T-helper 9 cell (primary cell): ENCODE measurements at regions not wholly inside any gene's neighbourhood (a gene's known extent, or its start where the extent isn't known, plus 50 kb on each side); places are given as distances from the start of the nearest gene placed in this dataset.
"Not testable (repeated sequence)": the region's sequence is repeated elsewhere in the genome, so short reads cannot be mapped to it uniquely, and the experiment has no call there.

Experiments
- DNase-seq: peaks from one replicate; pipeline ENCODE4 v3.0.0-alpha.2; 2020

GRCh38 chr11:70595452-70595851, 197.1 kb downstream of the CTTN start:
- DNase-seq, result no peak

GRCh38 chr11:70596091-70596490, 197.8 kb downstream of the CTTN start:
- DNase-seq, result no peak

DNA sequence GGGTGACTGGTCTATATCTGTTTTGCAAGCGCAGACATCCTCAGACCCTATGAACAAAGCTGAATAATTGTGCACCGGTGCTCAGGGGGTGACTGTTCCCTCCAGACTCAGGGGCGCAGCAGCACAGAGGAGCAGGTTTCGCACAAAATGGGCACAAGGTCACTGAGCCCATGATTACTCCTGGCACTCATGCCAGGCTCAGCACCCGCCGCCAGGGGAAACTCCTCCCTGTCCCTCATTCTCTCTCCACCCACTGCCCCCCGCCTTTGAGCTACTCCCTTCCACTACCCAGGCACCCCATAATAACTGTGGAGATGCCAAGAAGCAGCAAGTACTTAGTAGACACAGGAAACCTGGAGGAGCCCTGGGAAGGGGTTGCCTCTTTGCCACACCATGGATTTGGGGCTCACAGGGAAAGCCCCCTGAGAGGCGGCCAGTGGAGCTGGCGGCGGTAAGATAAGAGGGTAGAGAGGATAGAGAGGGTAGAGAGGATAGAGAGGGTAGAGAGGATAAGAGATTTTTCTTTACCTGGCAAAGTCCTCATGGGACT, 198.8 kb downstream of the CTTN start:
- DNase-seq, result no peak

DNA sequence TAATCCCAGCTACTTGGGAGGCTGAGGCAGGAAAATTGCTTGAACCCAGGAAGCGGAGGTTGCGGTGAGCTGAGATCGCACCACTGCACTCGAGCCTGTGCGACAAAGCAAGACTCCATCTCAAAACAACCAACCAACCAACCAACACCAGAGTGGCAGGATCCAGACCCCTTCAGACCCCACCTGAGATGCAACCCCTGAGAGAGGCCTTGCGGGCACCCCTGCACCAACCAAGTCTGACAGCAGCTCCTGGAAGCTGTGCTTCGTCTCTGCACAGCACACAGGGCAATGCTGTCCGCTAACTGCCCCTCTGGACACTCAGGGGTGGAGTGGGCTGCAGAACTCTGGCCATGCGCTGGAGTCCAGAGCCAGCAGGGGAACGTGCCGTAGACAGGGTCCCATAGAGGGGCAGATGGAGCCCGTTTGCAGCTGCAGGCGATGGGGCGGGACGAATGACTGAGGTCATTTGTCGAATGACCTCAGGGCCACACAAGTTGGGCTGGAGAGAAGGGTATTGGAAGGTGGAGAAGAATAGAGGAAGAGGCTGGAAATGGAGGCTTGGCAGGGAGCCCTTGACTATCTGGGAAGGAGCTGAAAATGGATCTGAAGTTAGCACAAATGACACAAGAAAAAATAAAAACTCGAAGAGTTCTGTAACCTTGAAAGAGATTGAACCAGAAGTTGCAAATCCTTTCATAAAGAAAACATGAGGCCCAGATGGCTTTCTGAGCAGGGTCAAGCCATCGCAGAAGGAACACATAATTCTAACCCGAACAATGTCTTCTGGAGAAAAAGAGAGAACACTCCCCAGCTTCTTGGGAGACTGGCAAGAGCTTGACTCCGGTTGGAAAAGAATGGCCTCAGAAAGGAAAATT, 199.7 kb downstream of the CTTN start:
- no peak for DNase-seq

DNA sequence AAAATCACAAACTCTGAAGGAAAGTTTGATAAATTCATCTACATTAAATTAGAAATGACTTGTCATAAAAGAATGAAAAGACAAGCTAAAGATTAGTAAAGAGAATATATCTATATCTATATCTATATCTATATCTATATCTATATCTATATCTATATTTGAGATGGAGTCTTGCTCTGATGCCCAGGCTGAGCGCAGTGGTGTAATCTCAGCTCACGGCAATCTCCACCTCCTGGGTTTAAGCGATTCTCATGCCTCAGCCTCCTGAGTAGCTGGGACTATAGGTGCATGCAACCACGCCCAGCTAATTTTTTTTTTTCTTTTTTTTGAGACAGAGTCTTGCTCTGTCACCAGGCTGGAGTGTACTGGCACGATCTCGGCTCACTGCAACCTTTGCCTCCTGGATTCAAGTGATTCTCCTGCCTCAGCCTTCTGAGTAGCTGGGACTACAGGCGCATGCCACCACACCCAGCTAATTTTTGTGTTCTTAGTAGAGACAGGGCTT, 202.6 kb downstream of the CTTN start:
- DNase-seq, result not testable (repeated sequence)

DNA sequence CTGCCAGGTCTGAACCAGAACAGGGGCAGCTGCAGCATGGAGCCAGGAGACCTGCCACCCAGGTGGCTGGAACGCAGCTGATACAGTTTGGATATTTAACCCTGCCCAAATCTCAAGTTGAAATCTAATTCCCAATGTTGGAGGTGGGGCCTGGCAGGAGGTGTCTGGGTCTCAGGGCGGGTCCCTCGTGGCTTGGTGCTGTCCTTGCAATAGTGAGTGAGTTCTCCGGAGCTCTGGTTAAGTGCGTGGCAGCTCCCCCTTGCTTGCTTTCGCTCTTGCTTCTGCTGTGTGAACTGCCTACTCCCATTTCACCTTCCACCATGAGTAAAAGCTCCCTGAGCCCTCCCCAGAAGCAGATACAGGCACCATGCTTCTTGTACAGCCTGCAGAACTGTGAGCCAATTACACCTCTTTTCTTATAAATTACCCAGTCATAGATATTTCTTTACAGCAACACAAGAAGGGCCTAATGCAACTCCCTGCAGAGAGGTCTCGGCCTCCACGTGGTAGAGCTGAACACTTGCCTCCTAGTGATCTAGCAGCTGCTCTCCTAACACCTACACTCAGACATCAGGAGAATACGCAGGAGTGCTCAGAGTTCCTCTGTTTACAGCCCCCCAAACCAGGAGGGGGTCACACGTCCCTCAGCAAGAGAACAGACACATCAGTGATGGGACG, 203.7 kb downstream of the CTTN start:
- no peak for DNase-seq

DNA sequence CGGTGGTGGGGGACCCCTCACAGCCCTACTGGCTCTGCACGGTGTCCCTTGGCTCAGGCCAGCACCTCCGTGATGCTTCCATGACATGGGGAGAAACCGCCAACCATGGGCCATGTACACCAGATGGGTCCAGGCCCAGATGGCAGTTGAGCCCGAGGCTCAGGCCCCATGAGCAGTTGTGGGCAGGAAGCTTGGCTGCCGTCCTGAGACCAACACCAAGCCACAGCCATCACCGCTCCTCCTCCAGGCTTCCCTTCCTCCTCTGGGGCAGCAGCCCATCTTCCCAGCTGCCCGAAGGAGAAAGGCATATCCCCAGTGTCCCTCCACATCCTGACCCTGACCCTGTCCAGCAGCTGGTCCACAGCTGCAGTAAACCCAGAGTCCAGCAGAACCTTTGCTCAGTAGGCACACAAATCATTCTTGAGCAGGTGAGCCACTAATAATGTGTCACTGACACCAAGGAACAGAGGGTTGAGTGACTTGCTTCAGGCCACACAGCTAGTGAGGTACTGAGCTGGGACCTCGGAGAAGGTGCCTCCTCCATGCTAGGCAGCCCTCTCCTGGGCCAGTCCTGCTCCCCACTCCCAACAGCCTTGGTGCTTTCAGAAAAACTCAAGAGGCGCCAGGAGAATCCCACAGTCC, 204.9 kb downstream of the CTTN start:
- no peak for DNase-seq

- no peak for DNase-seq
Observed at GRCh38 chr11:70603756-70604211, 205.5 kb downstream of the CTTN start.

DNA sequence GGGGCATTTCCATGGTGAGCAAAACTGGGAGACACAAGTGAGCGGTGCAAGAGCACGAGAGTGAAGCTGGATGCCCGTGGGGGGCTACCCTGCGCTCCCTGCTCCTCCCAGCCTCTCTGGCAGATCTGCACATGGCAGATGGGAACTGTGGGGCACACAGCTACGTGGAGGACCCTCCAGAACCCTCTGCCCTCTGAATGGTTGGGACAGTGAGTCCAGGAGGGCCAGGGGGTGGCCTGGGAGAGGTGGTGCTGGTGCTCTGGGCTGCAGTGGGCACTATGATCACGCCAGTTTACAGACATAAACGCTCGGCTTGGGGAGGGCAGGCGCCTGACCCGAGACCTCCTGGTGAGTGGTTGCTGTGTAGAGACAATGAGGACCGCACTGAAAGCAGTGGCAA, 205.9 kb downstream of the CTTN start:
- DNase-seq, result no peak

DNA sequence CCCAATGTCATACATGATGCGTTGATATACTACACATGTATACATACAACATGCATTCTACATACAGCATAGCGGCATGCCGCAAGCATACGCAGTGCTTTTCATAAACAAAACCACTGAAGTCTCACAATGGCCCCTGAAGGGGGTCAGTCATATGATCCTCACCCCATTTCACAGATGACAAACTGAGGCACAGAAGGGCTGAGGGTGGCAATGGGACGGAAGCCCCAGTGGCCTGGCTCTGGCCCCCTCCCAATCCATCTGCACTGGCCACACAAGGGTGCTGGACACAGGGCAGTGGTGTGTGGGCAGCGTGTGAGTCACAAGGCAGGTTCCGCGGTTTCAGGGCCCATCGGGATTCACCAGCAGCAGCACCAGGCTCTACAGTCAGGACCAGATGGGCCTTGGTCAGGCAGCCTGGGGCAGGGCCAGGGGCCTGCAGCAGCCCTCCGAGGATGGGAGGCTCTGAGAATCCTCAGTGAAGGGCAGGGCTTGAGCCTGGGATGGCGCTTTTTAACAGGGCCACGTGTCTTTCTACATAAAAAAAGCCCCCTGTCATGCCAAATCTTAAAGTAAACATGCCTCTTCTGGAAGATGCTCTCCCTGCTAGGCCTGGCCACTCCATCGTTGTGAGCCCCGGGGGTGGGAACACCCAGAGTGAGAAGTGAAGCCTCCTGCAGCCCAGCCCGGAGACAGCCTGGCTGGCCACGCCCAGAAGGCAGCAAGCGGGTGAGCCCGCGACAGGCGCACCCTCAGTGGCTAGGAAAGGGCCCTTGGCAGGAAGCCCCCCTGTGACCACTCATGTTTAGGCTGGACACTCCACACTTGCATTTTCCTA, 206.5 kb downstream of the CTTN start:
- DNase-seq, result no peak

- DNase-seq, result no peak
Observed at GRCh38 chr11:70605468-70605815, 207.1 kb downstream of the CTTN start.

DNA sequence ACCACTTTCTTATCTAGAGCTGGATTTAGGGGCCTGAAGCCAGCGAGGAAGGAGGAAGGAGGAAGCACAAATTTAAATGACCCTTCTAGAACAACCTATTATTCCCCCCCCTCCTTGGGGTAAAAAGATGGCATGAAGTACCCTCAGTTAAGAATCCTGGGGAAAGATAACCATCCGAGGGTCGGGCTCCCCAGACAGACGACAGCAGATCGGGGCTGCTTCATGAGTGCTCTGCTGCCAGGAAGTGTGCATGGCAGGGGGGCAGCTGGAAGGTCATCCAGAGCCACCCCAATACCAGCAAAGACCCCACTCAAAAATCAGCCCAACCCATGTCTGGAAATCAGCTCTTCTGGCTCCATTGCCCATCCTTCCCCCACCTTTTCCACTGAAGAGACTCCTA, 207.5 kb downstream of the CTTN start:
- no peak for DNase-seq

DNA sequence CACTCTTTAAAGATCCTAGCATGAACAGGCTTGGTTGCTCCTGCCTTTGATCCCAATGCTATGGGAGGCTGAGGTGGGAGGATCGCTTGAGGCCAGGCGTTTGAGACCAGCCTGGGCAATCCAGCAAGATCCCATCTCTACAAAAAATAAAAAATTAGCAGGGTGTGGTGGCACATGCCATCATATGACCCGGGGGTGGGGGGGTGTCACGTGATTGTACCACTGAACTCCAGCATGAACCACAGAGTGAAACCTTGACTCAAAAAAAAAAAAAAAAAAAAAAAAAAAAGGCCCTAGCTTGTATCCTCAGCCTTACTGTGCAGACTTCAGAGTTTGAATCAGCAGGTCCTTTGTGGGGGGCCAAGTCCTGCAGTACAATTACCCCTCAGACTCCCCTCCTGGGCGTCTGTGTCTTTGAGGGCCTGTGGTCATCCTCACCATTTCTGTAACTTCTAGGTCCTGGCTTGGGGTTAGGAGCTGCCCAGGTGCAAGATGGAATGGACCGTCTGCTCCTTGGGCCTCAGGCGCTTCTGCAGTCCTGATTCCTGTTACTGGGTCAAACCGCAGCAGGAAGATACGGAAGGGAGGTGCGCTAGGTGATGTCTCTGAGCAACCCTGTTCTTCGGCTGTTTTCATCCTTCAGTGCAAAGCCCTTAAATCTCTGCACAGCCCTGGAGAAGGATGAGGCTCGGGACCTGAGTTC, 208.1 kb downstream of the CTTN start:
- no peak for DNase-seq

- DNase-seq, result no peak
Observed at GRCh38 chr11:70606951-70607330, 208.6 kb downstream of the CTTN start.

DNA sequence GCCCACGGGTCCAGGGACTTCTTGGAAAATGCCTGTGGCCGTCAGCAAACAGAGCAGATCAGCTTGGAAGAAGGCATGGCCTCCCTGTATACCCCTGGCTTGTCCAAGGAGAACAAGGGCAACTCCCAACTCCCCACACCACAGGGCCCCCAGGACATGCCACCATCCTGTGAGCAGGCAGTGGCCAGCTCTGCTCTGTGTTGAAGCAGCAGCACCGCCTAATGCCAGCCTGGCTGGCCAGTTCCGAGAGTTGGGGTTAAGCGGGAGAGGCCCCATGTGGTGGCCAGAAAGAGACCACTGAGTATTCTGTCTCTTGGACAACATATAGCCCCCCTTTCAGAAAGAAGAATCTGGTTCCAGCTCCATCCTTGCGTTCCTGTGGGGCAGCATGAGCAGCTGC, 209.2 kb downstream of the CTTN start:
- no peak for DNase-seq

GRCh38 chr11:70608568-70609470, 210.5 kb downstream of the CTTN start:
- no peak for DNase-seq

DNA sequence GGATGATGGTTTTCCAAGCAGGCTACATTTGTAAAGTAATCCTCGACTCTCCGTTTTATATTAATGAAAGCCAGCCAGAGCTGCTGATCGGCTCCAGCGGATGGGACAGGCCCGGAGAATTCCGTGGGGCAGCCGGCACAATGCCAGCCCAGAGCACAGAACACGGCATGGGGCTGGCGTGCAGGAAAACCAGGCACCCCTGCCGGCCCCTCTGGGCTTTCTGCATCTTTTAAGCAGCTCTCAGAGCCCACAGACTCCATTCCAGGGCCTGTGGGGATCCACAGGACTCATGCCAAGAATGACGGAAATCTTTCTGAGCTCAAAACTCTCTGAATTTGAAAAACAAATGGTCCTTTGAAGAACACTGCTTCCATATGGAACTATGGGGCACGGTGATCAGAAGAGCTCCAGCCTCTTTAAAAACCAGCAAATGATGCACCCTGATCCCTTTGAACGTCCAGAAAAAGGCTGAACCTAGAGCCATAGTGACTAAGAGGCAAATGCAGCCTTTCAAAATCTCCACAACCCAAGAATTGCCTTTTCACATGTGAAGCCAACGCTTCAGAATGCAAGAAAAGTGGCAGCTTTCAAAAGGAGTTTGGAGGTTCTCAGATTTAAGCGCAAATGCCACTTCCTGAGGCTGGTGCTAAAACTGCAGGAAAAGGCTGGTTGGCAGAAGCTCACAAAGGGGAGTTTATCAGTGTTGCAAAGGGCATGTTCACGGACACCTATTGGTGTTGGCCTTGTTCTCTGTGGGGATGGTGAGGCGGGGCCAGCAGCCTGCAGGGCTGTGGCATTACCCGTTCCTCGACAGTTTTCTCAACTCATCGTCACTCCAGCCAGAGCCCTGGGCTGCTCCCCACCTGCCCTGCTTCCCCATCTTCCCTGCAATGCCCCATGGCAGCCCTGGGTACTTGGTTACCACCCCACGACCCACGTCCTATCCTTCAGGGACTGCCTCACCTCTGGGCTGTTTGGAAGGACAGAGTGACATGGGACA, 212.5 kb downstream of the CTTN start:
- no peak for DNase-seq

- no peak for DNase-seq
Observed at GRCh38 chr11:70611821-70612220, 213.5 kb downstream of the CTTN start.

DNA sequence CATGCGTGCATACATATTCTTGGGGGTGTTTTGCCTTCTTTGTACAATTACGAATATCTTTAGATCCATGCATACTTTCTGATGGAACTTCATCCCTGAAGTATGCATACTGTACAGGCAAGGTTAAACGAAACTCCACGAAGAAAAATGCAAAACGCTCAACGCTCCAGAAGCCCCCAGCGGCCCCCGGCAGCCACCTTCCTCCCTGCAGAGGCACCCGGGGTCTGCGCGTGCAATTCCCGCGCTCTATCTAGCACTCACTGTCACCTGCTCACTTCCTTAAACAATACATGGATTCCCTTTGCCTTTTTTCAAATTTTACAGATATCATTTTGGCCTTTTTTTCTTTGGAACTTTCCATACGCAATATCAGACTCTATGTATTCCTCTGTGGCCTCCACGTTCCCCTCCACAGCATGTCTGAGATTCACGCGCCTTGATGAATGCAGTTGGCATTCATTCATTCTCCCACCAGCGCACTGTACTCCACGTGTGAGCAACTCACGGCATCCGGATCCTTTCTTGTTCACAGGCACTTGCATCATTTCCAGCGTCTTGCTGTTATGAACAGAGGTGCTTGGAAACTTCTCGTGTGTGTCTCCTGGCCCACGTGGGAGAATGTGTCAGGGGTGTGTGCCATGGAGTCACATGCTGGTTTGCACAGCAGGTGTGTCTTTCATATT, 214.3 kb downstream of the CTTN start:
- DNase-seq, result no peak
